ENCODE measurements at regions not wholly inside any gene's neighbourhood (a gene's known extent, or its start where the extent isn't known, plus 50 kb on each side); places are given as distances from the start of the nearest gene placed in this dataset.

DNA sequence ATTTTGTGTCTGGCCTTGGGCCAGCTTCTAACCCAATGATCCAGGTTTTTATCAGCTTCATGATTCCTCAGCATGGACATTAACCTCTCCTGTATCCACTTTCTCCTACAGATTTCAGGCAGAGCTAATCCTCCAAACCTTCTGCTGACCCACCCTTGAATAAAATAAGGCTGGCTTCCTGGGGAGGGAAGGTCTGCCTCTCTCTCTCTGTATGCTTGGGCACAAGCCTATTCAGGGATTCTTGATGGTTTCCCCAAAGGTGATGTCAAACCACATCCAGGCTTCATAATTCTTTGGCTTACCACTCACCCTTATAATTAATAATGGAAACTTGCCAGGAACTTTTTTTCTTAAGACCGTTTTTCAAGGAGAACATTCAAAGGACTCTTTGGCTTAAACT, 240.1 kb downstream of the UTP18 start:
- ATAC-seq (no peak), DNase-seq (ENCODE audit: low spot score) (no peak)
- Histone ChIP-seq H3K27me3 (ENCODE audit: insufficient read depth) (no peaks in the 10 kb centered on the region), H2AFZ (no peak overlapping the region), H4K20me1 (replicated peaks; ENCODE audit: insufficient read depth) (no peaks in the 10 kb centered on the region), H3K4me1 (ENCODE audit: insufficient read depth) (no peaks in the 10 kb centered on the region), H3K36me3 (ENCODE audit: insufficient read depth) (no peaks in the 10 kb centered on the region), H3K4me3 (no peak overlapping the region), H3K4me2 (no peak overlapping the region), H3F3A (replicated peaks; ENCODE audit: low read depth) (no peaks in the 10 kb centered on the region), H3K27ac (ENCODE audit: low read depth) (no peak overlapping the region), H3K79me2 (replicated peaks; ENCODE audit: insufficient read depth) (no peaks in the 10 kb centered on the region), H3K9me2 (ENCODE audit: insufficient read depth) (peaks cover 2% of the 10 kb centered on the region)
- Mint-ChIP-seq H3K27me3 (ENCODE audit: insufficient read depth, low read depth, poor library complexity) (peaks cover 1% of the 10 kb centered on the region), H3K36me3 (ENCODE audit: low read depth) (no peaks in the 10 kb centered on the region), H3K9me3 (no peaks in the 10 kb centered on the region), H3K4me1 (no peaks in the 10 kb centered on the region), H3K27ac (no peak overlapping the region), H3K4me3 (no peak overlapping the region)
- TF ChIP-seq POLR2AphosphoS5 (IDR thresholded peaks at IDR 0.05; ENCODE audit: low read depth) (no peak), EZH2 (IDR thresholded peaks at IDR 0.05; ENCODE audit: low read depth, unreplicated experiment) (no peak), ZNF331 (CRISPR knock-in tag; IDR thresholded peaks at IDR 0.05; ENCODE audit: low read depth) (no peak), CREB1 (CRISPR knock-in tag; IDR thresholded peaks at IDR 0.05; ENCODE audit: low read depth) (no peak), EZH2phosphoT487 (IDR thresholded peaks at IDR 0.05; ENCODE audit: unreplicated experiment) (no peak), STAT1 (IDR thresholded peaks at IDR 0.05; ENCODE audit: unreplicated experiment) (no peak)
- TF ChIP-seq, protein P1, sequence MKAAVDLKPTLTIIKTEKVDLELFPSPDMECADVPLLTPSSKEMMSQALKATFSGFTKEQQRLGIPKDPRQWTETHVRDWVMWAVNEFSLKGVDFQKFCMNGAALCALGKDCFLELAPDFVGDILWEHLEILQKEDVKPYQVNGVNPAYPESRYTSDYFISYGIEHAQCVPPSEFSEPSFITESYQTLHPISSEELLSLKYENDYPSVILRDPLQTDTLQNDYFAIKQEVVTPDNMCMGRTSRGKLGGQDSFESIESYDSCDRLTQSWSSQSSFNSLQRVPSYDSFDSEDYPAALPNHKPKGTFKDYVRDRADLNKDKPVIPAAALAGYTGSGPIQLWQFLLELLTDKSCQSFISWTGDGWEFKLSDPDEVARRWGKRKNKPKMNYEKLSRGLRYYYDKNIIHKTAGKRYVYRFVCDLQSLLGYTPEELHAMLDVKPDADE (IDR thresholded peaks at IDR 0.05), result no peak
- TF ChIP-seq, protein P2, sequence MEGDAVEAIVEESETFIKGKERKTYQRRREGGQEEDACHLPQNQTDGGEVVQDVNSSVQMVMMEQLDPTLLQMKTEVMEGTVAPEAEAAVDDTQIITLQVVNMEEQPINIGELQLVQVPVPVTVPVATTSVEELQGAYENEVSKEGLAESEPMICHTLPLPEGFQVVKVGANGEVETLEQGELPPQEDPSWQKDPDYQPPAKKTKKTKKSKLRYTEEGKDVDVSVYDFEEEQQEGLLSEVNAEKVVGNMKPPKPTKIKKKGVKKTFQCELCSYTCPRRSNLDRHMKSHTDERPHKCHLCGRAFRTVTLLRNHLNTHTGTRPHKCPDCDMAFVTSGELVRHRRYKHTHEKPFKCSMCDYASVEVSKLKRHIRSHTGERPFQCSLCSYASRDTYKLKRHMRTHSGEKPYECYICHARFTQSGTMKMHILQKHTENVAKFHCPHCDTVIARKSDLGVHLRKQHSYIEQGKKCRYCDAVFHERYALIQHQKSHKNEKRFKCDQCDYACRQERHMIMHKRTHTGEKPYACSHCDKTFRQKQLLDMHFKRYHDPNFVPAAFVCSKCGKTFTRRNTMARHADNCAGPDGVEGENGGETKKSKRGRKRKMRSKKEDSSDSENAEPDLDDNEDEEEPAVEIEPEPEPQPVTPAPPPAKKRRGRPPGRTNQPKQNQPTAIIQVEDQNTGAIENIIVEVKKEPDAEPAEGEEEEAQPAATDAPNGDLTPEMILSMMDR (conservative IDR thresholded peaks at IDR 0.05; ENCODE audit: low read depth in 2 of 2), result no peak
- TF ChIP-seq, protein P3, sequence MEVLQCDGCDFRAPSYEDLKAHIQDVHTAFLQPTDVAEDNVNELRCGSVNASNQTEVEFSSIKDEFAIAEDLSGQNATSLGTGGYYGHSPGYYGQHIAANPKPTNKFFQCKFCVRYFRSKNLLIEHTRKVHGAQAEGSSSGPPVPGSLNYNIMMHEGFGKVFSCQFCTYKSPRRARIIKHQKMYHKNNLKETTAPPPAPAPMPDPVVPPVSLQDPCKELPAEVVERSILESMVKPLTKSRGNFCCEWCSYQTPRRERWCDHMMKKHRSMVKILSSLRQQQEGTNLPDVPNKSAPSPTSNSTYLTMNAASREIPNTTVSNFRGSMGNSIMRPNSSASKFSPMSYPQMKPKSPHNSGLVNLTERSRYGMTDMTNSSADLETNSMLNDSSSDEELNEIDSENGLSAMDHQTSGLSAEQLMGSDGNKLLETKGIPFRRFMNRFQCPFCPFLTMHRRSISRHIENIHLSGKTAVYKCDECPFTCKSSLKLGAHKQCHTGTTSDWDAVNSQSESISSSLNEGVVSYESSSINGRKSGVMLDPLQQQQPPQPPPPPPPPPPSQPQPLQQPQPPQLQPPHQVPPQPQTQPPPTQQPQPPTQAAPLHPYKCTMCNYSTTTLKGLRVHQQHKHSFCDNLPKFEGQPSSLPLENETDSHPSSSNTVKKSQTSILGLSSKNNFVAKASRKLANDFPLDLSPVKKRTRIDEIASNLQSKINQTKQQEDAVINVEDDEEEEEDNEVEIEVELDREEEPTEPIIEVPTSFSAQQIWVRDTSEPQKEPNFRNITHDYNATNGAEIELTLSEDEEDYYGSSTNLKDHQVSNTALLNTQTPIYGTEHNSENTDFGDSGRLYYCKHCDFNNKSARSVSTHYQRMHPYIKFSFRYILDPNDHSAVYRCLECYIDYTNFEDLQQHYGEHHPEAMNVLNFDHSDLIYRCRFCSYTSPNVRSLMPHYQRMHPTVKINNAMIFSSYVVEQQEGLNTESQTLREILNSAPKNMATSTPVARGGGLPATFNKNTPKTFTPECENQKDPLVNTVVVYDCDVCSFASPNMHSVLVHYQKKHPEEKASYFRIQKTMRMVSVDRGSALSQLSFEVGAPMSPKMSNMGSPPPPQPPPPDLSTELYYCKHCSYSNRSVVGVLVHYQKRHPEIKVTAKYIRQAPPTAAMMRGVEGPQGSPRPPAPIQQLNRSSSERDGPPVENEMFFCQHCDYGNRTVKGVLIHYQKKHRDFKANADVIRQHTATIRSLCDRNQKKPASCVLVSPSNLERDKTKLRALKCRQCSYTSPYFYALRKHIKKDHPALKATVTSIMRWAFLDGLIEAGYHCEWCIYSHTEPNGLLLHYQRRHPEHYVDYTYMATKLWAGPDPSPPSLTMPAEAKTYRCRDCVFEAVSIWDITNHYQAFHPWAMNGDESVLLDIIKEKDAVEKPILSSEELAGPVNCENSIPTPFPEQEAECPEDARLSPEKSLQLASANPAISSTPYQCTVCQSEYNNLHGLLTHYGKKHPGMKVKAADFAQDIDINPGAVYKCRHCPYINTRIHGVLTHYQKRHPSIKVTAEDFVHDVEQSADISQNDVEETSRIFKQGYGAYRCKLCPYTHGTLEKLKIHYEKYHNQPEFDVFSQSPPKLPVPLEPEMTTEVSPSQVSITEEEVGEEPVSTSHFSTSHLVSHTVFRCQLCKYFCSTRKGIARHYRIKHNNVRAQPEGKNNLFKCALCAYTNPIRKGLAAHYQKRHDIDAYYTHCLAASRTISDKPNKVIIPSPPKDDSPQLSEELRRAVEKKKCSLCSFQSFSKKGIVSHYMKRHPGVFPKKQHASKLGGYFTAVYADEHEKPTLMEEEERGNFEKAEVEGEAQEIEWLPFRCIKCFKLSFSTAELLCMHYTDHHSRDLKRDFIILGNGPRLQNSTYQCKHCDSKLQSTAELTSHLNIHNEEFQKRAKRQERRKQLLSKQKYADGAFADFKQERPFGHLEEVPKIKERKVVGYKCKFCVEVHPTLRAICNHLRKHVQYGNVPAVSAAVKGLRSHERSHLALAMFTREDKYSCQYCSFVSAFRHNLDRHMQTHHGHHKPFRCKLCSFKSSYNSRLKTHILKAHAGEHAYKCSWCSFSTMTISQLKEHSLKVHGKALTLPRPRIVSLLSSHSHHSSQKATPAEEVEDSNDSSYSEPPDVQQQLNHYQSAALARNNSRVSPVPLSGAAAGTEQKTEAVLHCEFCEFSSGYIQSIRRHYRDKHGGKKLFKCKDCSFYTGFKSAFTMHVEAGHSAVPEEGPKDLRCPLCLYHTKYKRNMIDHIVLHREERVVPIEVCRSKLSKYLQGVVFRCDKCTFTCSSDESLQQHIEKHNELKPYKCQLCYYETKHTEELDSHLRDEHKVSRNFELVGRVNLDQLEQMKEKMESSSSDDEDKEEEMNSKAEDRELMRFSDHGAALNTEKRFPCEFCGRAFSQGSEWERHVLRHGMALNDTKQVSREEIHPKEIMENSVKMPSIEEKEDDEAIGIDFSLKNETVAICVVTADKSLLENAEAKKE (CRISPR knock-in tag; IDR thresholded peaks at IDR 0.05), result no peak
